Bronchial epithelial cell (primary cell): ENCODE measurements at regions not wholly inside any gene's neighbourhood (a gene's known extent, or its start where the extent isn't known, plus 50 kb on each side); places are given as distances from the start of the nearest gene placed in this dataset.

ENCODE experiments used
- DNase-seq: peaks from one replicate; pipeline ENCODE4 v3.0.0-alpha.2; 2010; ENCODE audit warnings: low read depth
- FAIRE-seq: peaks from 2 replicates; lab custom pipeline; 2011; peaks lifted over from hg19 to GRCh38; lab: Jason Lieb, UNC
- H3K27me3 ChIP-seq: 2 replicates; pipeline ENCODE4 v1.5.1; 2011; ENCODE audit warnings: low read length; ENCODE audit not compliant: control insufficient read depth, insufficient read depth
- H3K36me3 ChIP-seq: 2 replicates; pipeline ENCODE4 v1.5.1; 2011; ENCODE audit warnings: low read length; ENCODE audit not compliant: control insufficient read depth, insufficient read depth
- H3K4me3 ChIP-seq: 2 replicates; pipeline ENCODE4 v1.5.1; 2011; ENCODE audit warnings: mild to moderate bottlenecking, low read depth, low read length, control low read depth
- CTCF ChIP-seq: IDR thresholded peaks from 2 replicates; pipeline ENCODE4 v1.5.1; 2011; ENCODE audit warnings: mild to moderate bottlenecking, moderate library complexity, low read length, control low read depth, inconsistent platforms; ENCODE audit not compliant: insufficient read depth, severe bottlenecking

- TF ChIP-seq CTCF = no peak
- no peak for DNase-seq
These were observed 294.9 kb downstream of the TAF11L14 start for GRCh38 chr5:17929171-17929570.

GRCh38 chr5:17930346-17930745 is 296.1 kb downstream of the TAF11L14 start:
- H3K4me3 ChIP-seq = no peak overlapping the region

More at GRCh38 chr5:17929171-17929570, 294.9 kb downstream of the TAF11L14 start:
- Histone ChIP-seq H3K27me3 (no peaks in the 10 kb centered on the region), H3K36me3 (no peaks in the 10 kb centered on the region), H3K4me3 (no peak overlapping the region)
- no peak for FAIRE-seq

DNA sequence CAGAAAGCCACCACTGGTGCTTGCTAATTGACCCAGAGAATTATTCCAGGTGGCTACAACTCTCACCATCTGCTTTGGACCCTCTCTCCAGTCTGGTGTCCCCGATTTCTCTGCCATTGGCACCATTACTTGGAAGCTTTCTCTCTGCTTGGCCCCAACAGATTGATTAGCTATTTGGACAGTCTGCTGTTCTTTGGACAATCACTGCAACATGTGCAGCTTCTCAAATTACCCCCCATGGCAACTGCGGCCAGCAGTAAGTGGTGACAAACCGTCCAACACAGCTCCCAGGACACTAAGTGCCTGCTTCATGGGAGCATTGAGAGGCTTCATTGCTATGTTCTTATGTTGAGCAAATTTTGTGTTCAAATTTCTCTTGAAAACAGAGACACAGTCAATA is 309.8 kb downstream of the TAF11L14 start:
- FAIRE-seq = no peak
- Histone ChIP-seq H3K4me3 (no peak overlapping the region), H3K27me3 (no peaks in the 10 kb centered on the region), H3K36me3 (no peaks in the 10 kb centered on the region)
- DNase-seq = no peak
- no peak for TF ChIP-seq CTCF

More at GRCh38 chr5:17930346-17930745, 296.1 kb downstream of the TAF11L14 start:
- no peak for DNase-seq
- no peaks in the 10 kb centered on the region for H3K27me3 ChIP-seq
- TF ChIP-seq CTCF = no peak
- no peaks in the 10 kb centered on the region for H3K36me3 ChIP-seq
- no peak for FAIRE-seq

DNA sequence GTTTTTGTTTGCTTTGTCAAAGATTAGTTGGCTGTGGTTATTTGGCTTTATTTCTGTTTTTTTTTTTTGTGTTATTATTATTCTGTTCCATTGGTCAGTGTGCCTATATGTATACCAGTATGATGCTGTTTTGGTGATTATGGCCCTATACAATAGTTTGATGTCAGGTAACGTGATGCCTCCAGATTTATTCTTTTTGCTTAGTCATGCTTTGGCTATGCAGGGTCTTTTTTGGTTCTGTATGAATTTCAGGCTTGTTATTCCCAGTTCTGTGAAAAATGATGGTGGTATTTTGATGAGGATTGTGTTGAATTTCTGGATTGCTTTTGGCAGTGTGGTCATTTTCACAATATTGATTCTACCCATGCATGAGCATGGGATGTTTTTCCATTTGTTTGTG is 312.8 kb downstream of the TAF11L14 start:
- H3K36me3 ChIP-seq = no peaks in the 10 kb centered on the region
- no peaks in the 10 kb centered on the region for H3K27me3 ChIP-seq
- FAIRE-seq (no peak), DNase-seq (no peak)
- H3K4me3 ChIP-seq = no peak overlapping the region
- no peak for TF ChIP-seq CTCF

- peak; percentile 92 for DNase-seq
- TF ChIP-seq CTCF = peak; percentile 32
- no peaks in the 10 kb centered on the region for H3K27me3 ChIP-seq
- no peak for FAIRE-seq
- no peak overlapping the region for H3K4me3 ChIP-seq
- no peaks in the 10 kb centered on the region for H3K36me3 ChIP-seq
These were observed 317.3 kb downstream of the TAF11L14 start for GRCh38 chr5:17951392-17952169.
